ENCODE measurements at regions not wholly inside any gene's neighbourhood (a gene's known extent, or its start where the extent isn't known, plus 50 kb on each side); places are given as distances from the start of the nearest gene placed in this dataset.

DNA sequence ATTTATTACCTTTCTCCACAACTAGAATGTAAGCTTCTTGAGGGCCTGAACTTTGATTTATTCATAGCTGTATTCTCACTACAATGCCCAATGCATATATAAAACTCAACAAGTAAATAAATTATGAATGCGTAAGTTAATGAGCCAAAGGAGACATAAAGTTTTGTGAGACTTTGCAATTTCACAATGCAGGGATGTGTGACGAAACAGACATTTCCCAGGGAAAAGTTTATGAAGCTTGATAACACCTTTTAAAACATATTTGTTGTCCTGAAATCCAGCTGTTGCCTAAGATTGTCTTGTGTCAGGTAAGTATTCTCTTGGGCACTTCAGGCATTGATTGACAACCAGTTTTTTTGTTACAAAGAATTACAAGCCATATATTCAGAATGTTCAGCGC lies 800.1 kb downstream of the BRINP1 start:
- H3K9me3 ChIP-seq = no peaks in the 10 kb centered on the region
- no peak overlapping the region for H3K4me3 ChIP-seq
- intact Hi-C loops (cut with DNase I) = no loop called here
- no peaks in the 10 kb centered on the region for H3K27me3 ChIP-seq (ENCODE audit: insufficient read depth in 3 of 3, low read length in 2 of 3)
- WGBS, 3 donors = 89 to 93% (median 92%) methylated on average over 3 of the region's 3 CpGs
- H3K36me3 ChIP-seq (ENCODE audit: insufficient read depth in 1 of 2, low read depth in 1 of 2) = no peaks in the 10 kb centered on the region
- no peak overlapping the region for H3K27ac ChIP-seq
- H3K4me1 ChIP-seq = no peaks in the 10 kb centered on the region
- DNase-seq = no peak
- TF ChIP-seq, protein P1, sequence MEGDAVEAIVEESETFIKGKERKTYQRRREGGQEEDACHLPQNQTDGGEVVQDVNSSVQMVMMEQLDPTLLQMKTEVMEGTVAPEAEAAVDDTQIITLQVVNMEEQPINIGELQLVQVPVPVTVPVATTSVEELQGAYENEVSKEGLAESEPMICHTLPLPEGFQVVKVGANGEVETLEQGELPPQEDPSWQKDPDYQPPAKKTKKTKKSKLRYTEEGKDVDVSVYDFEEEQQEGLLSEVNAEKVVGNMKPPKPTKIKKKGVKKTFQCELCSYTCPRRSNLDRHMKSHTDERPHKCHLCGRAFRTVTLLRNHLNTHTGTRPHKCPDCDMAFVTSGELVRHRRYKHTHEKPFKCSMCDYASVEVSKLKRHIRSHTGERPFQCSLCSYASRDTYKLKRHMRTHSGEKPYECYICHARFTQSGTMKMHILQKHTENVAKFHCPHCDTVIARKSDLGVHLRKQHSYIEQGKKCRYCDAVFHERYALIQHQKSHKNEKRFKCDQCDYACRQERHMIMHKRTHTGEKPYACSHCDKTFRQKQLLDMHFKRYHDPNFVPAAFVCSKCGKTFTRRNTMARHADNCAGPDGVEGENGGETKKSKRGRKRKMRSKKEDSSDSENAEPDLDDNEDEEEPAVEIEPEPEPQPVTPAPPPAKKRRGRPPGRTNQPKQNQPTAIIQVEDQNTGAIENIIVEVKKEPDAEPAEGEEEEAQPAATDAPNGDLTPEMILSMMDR (IDR thresholded peaks at IDR 0.05) = no peak
- no peak for ATAC-seq

DNA sequence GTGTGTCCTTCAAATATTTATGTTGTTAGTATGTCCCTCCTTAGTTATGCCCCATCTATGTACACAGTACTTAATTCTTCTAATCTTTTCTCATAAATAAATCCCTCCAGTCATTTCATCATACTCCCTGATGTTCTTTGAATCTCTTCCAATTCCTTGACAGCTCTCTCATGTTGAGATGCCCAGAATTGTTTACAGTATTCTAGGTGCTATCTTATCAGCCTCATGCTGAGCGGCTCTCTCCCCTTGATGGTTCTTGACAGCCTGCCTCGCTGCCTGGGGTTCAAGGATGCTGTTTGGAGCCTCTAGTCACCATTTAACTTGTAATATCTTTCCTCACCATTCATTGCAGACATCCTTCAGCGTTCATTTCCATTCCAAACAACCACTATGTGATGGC lies 799.2 kb downstream of the BRINP1 start:
- no peaks in the 10 kb centered on the region for H3K36me3 ChIP-seq (ENCODE audit: insufficient read depth in 1 of 2, low read depth in 1 of 2)
- H3K27me3 ChIP-seq (ENCODE audit: insufficient read depth in 3 of 3, low read length in 2 of 3) = no peaks in the 10 kb centered on the region
- intact Hi-C loops (cut with DNase I) = no loop called here
- no peak overlapping the region for H3K27ac ChIP-seq
- H3K4me3 ChIP-seq = no peak overlapping the region
- TF ChIP-seq, protein P1 (IDR thresholded peaks at IDR 0.05) = no peak
- no peaks in the 10 kb centered on the region for H3K4me1 ChIP-seq
- no peak for ATAC-seq
- no peaks in the 10 kb centered on the region for H3K9me3 ChIP-seq
- no peak for DNase-seq
- 74 to 75% (median 75%) methylated on average over 3 of the region's 3 CpGs for WGBS, 3 donors

DNA sequence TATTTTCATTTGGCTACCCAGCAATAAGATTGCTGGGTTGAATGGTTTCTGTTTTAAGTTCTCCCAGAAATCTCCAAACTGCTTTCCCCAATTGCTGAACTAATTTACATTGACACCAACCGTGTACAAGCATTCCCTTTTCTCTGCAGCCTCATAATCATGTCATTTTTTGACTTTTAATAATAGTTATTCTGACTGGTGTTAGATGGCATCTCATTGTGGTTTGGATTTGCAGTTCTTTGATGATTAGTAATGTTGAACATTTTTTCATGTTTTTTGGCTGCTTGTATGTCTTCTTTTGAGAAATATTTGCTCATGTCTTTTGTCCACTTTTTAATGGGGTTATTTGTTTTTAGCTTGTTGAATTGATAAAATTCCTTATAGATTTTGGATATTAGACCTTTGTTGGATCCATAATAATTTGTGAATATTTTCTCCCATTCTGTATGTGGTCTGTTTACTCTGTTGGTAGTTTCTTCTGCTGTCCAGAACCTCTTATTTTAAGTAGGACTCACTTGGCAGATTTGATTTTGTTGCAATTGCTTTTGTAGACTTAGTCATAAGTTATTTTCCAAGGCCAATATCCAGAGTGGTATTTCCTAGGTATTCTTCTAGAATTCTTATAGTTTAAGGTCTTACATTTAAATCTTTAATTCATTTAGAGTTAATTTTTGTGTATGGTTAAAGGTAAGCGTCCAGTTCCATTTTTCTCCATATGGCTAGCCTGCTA lies 793.7 kb downstream of the BRINP1 start:
- ATAC-seq (no peak), DNase-seq (no peak)
- Histone ChIP-seq H3K4me3 (no peak overlapping the region), H3K36me3 (ENCODE audit: insufficient read depth in 1 of 2, low read depth in 1 of 2) (no peaks in the 10 kb centered on the region), H3K27me3 (ENCODE audit: insufficient read depth in 3 of 3, low read length in 2 of 3) (no peaks in the 10 kb centered on the region), H3K4me1 (no peaks in the 10 kb centered on the region), H3K9me3 (no peaks in the 10 kb centered on the region), H3K27ac (no peak overlapping the region)
- TF ChIP-seq, protein P1 (IDR thresholded peaks at IDR 0.05) = no peak
- WGBS, 3 donors = 42 to 63% (median 48%) methylated on average over 2 of the region's 2 CpGs
- intact Hi-C loops (cut with DNase I) = no loop called here

DNA sequence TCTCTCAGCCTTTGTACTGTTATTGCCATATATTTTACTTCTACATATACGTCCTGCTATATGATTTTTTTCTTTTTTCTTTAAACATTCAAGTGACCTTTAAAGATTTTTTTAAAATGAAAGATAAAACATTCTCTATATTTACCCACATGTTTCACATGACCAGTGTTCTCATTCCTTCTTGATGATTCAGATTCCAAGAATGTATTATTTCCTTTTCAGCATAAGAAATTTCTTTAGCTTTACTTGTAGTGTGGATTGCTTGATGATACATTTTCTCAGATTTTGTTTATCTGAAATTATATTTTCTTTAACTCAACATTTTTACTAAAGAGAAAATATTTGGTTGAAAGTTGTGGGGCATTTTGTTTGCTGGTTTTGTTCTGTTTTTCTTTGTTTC lies 792.1 kb downstream of the BRINP1 start:
- intact Hi-C loops (cut with DNase I) = no loop called here
- Histone ChIP-seq H3K27me3 (ENCODE audit: insufficient read depth in 3 of 3, low read length in 2 of 3) (no peaks in the 10 kb centered on the region), H3K36me3 (ENCODE audit: insufficient read depth in 1 of 2, low read depth in 1 of 2) (no peaks in the 10 kb centered on the region), H3K27ac (no peak overlapping the region), H3K4me1 (no peaks in the 10 kb centered on the region), H3K9me3 (no peaks in the 10 kb centered on the region), H3K4me3 (no peak overlapping the region)
- 39 to 66% (median 61%) methylated on average over 1 of the region's 1 CpG for WGBS, 3 donors
- TF ChIP-seq, protein P1 (IDR thresholded peaks at IDR 0.05) = no peak
- no peak for DNase-seq
- no peak for ATAC-seq

DNA sequence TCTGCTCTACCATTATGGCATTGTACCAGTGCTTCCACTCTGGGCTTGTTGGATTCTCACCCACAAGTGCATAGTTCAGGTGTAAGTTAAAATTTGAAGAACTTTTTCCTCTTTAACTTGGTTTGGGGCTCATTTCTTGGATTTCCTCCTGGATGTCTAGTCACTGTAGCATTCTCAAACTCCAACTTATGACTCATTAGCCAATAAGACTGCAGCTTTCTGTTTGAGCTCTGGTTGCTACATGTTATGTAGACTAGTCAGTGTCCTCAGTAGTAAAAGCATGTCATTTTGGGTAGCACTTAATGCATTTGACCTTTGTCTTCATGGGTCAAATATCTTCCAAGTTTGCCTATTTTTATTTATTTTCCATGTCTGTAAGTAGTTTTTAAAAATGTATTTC lies 790.8 kb downstream of the BRINP1 start:
- TF ChIP-seq, protein P1 (IDR thresholded peaks at IDR 0.05) = no peak
- Histone ChIP-seq H3K9me3 (no peaks in the 10 kb centered on the region), H3K4me3 (no peak overlapping the region), H3K27me3 (ENCODE audit: insufficient read depth in 3 of 3, low read length in 2 of 3) (no peaks in the 10 kb centered on the region), H3K36me3 (ENCODE audit: insufficient read depth in 1 of 2, low read depth in 1 of 2) (no peaks in the 10 kb centered on the region), H3K27ac (no peak overlapping the region), H3K4me1 (no peaks in the 10 kb centered on the region)
- ATAC-seq = no peak
- no peak for DNase-seq
- intact Hi-C loops (cut with DNase I) = no loop called here

Data from psoas muscle (tissue), 7 donors.